ENCODE measurements at regions not wholly inside any gene's neighbourhood (a gene's known extent, or its start where the extent isn't known, plus 50 kb on each side); places are given as distances from the start of the nearest gene placed in this dataset.

DNA sequence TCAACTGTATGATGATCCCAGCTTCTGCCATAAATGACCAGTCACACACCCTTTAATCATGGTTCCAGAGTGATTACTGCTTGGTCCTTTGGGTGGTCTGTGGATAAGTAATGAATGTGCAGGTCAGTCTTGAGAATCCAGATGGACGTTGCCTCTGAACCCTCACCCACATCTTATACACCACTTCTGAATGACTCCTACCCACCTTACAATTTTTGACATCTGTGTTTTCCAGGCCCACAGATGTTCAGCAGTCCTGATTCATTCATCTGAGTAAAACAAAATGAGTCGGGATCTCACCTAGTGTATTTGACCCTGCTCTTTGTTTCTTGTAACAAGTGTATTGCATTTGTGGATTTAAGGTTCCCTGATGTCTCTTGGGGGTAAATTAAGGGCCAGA is 194.1 kb upstream of the CCDC68 start:
- TF ChIP-seq, protein P1, sequence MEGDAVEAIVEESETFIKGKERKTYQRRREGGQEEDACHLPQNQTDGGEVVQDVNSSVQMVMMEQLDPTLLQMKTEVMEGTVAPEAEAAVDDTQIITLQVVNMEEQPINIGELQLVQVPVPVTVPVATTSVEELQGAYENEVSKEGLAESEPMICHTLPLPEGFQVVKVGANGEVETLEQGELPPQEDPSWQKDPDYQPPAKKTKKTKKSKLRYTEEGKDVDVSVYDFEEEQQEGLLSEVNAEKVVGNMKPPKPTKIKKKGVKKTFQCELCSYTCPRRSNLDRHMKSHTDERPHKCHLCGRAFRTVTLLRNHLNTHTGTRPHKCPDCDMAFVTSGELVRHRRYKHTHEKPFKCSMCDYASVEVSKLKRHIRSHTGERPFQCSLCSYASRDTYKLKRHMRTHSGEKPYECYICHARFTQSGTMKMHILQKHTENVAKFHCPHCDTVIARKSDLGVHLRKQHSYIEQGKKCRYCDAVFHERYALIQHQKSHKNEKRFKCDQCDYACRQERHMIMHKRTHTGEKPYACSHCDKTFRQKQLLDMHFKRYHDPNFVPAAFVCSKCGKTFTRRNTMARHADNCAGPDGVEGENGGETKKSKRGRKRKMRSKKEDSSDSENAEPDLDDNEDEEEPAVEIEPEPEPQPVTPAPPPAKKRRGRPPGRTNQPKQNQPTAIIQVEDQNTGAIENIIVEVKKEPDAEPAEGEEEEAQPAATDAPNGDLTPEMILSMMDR (IDR thresholded peaks at IDR 0.05): no peak
- no peak for DNase-seq (ENCODE audit: extremely low spot score, unreplicated experiment)
- Mint-ChIP-seq H3K4me3 (ENCODE audit: unreplicated experiment) (no peak overlapping the region), H3K27ac (ENCODE audit: unreplicated experiment) (no peak overlapping the region), H3K36me3 (ENCODE audit: unreplicated experiment) (no peaks in the 10 kb centered on the region), H3K4me1 (ENCODE audit: unreplicated experiment) (no peaks in the 10 kb centered on the region), H3K9me3 (ENCODE audit: unreplicated experiment) (no peaks in the 10 kb centered on the region), H3K27me3 (ENCODE audit: unreplicated experiment) (no peaks in the 10 kb centered on the region)

DNA sequence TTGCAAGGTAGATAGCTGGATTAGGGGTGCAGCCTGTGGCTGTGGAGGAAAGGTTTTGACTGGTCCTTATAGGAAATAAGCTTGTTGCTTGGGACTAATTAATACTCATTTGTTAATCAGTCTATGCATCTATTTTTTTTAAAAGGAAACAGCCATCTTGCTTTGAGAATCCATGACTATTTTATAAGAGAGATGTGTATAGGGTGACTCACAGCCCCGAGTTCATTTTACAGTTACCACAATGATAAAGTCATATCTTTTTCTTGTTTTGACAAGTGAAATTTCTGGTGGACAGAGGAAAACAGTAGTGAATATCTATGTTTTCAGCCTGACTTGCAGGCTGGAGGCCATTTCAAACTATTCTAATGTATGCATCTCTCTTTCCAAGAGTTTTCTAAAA is 193.5 kb upstream of the CCDC68 start:
- H3K4me1 Mint-ChIP-seq (ENCODE audit: unreplicated experiment): no peaks in the 10 kb centered on the region

DNA sequence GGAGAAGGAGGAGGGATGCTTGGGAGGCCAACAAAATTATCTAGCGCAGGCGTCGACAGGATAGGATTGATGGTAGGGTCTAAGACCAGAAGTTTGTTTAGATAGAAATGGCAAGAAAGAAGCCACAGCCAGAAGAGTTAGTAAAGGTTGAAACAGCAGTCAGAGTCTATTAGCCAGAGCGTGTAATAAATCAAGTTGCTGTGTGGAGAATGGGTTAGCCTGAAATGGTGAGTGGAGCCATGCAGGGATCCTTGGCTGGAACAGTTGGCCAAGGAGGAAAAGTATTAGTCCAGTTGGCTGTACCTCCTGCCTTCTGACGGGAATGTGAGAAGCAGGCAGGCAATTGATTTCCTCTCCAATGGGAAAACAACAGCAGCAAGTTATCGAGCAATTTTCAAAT is 190.7 kb upstream of the CCDC68 start:
- TF ChIP-seq, protein P1 (IDR thresholded peaks at IDR 0.05): no peak
- H3K9me3 Mint-ChIP-seq (ENCODE audit: unreplicated experiment): no peaks in the 10 kb centered on the region
- H3K4me1 Mint-ChIP-seq (ENCODE audit: unreplicated experiment): no peaks in the 10 kb centered on the region
- H3K4me3 Mint-ChIP-seq (ENCODE audit: unreplicated experiment): no peak overlapping the region
- no peaks in the 10 kb centered on the region for H3K36me3 Mint-ChIP-seq (ENCODE audit: unreplicated experiment)
- DNase-seq (ENCODE audit: extremely low spot score, unreplicated experiment): no peak
- H3K27ac Mint-ChIP-seq (ENCODE audit: unreplicated experiment): no peak overlapping the region
- H3K27me3 Mint-ChIP-seq (ENCODE audit: unreplicated experiment): no peaks in the 10 kb centered on the region

More for the DNA sequence above, 193.5 kb upstream of the CCDC68 start:
- Mint-ChIP-seq H3K27ac (ENCODE audit: unreplicated experiment) (no peak overlapping the region), H3K36me3 (ENCODE audit: unreplicated experiment) (no peaks in the 10 kb centered on the region), H3K27me3 (ENCODE audit: unreplicated experiment) (no peaks in the 10 kb centered on the region), H3K4me3 (ENCODE audit: unreplicated experiment) (no peak overlapping the region), H3K9me3 (ENCODE audit: unreplicated experiment) (no peaks in the 10 kb centered on the region)
- no peak for DNase-seq (ENCODE audit: extremely low spot score, unreplicated experiment)
- TF ChIP-seq, protein P1 (IDR thresholded peaks at IDR 0.05): no peak

DNA sequence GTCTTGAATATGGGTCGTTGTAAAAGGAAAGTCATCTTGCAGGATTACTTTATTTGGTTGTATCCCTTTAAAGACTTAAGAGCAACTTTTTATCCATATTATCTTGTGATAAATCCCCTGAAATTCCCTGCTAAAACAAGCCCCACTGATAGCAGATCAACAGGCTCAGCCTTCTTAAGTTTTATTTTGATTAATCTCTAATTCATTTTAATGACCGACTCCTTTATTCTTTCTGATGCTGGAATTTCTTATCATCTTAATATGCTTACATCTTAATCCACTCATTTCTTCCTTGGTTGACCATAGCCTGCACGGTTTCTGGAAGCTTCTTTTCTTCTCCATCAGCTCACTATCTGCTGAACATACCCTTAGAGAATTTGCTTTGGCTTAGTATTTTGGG is 188.5 kb upstream of the CCDC68 start:
- TF ChIP-seq, protein P1 (IDR thresholded peaks at IDR 0.05): no peak
- no peaks in the 10 kb centered on the region for H3K4me1 Mint-ChIP-seq (ENCODE audit: unreplicated experiment)
- H3K9me3 Mint-ChIP-seq (ENCODE audit: unreplicated experiment): no peaks in the 10 kb centered on the region
- no peak for DNase-seq (ENCODE audit: extremely low spot score, unreplicated experiment)
- H3K4me3 Mint-ChIP-seq (ENCODE audit: unreplicated experiment): no peak overlapping the region
- no peaks in the 10 kb centered on the region for H3K27me3 Mint-ChIP-seq (ENCODE audit: unreplicated experiment)
- no peak overlapping the region for H3K27ac Mint-ChIP-seq (ENCODE audit: unreplicated experiment)
- no peaks in the 10 kb centered on the region for H3K36me3 Mint-ChIP-seq (ENCODE audit: unreplicated experiment)

DNA sequence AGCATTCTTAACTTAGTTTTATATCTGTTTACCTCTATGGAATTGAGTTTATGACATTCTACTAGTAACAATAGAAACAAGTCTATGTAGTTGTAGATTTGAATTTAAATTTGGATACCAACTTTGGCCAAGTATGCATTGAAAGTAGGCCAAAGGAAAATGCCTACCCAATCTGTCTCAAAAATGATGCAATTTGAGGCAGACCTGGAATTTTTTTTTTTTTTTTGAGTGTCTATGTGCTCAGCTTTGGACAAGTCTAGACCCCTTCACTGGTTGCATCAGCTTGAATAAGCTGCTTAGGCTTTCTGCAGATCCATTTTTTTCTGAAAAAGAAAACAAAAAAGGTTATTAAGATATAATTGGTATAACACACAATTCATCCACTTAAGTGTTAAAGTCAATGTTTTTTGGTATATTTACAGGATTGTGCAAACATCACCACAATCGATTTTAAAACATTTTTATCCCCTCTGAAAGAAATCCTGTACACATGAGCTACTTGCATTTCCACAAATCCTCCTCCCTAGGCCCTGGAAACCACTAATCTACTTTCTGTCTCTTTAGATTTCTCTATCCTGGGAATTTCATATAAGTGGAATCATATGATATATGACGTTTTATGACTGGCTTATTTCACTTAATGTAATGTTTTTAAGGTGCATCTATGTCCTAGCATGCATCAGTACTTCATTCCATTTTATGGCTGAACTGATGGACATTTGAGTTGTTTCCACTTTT is 185.1 kb upstream of the CCDC68 start:
- no peaks in the 10 kb centered on the region for H3K9me3 Mint-ChIP-seq (ENCODE audit: unreplicated experiment)
- H3K36me3 Mint-ChIP-seq (ENCODE audit: unreplicated experiment): no peaks in the 10 kb centered on the region
- no peaks in the 10 kb centered on the region for H3K4me1 Mint-ChIP-seq (ENCODE audit: unreplicated experiment)
- TF ChIP-seq, protein P1 (IDR thresholded peaks at IDR 0.05): no peak
- no peak overlapping the region for H3K27ac Mint-ChIP-seq (ENCODE audit: unreplicated experiment)
- no peak for DNase-seq (ENCODE audit: extremely low spot score, unreplicated experiment)
- no peak overlapping the region for H3K4me3 Mint-ChIP-seq (ENCODE audit: unreplicated experiment)
- no peaks in the 10 kb centered on the region for H3K27me3 Mint-ChIP-seq (ENCODE audit: unreplicated experiment)

All from osteocyte (in vitro differentiated cells).